GM10266 (cell line): ENCODE measurements at regions not wholly inside any gene's neighbourhood (a gene's known extent, or its start where the extent isn't known, plus 50 kb on each side); places are given as distances from the start of the nearest gene placed in this dataset.
"Not testable (repeated sequence)": the region's sequence is repeated elsewhere in the genome, so short reads cannot be mapped to it uniquely, and the experiment has no call there.

Source experiments
- DNase-seq: peaks from one replicate; pipeline ENCODE4 v3.0.0; 2012; ENCODE audit errors: extremely low spot score
- CTCF ChIP-seq: IDR thresholded peaks from 2 replicates; pipeline ENCODE4 v1.5.1; 2012; ENCODE audit warnings: mild to moderate bottlenecking, low read depth; ENCODE audit not compliant: control insufficient read depth, insufficient read depth; ENCODE audit errors: missing control alignments

GRCh38 chr10:85100495-85100894, 772.1 kb downstream of the CCSER2 start:
- no peak for DNase-seq

GRCh38 chr10:85105614-85106255, 777.3 kb downstream of the CCSER2 start:
- DNase-seq = no peak
- no peak for TF ChIP-seq CTCF

More at GRCh38 chr10:85100495-85100894, 772.1 kb downstream of the CCSER2 start:
- TF ChIP-seq CTCF = no peak

GRCh38 chr10:85111271-85111670, 782.9 kb downstream of the CCSER2 start:
- DNase-seq = no peak
- no peak for TF ChIP-seq CTCF

GRCh38 chr10:85124603-85125051, 796.2 kb downstream of the CCSER2 start:
- TF ChIP-seq CTCF = no peak
- no peak for DNase-seq

- DNase-seq = no peak
- no peak for TF ChIP-seq CTCF
Measured at GRCh38 chr10:85137253-85137652, 808.9 kb downstream of the CCSER2 start.

GRCh38 chr10:85138046-85138445, 809.7 kb downstream of the CCSER2 start:
- TF ChIP-seq CTCF = no peak
- no peak for DNase-seq

GRCh38 chr10:85139124-85139523, 810.7 kb downstream of the CCSER2 start:
- no peak for TF ChIP-seq CTCF
- DNase-seq = no peak

GRCh38 chr10:85141520-85141919, 813.1 kb downstream of the CCSER2 start:
- not testable (repeated sequence) for DNase-seq
